ENCODE measurements at regions not wholly inside any gene's neighbourhood (a gene's known extent, or its start where the extent isn't known, plus 50 kb on each side); places are given as distances from the start of the nearest gene placed in this dataset.
A peak's percentile ranks its signal among the peaks of the same experiment; 100 is the strongest.
"Not testable (repeated sequence)": the region's sequence is repeated elsewhere in the genome, so short reads cannot be mapped to it uniquely, and the experiment has no call there.

DNA sequence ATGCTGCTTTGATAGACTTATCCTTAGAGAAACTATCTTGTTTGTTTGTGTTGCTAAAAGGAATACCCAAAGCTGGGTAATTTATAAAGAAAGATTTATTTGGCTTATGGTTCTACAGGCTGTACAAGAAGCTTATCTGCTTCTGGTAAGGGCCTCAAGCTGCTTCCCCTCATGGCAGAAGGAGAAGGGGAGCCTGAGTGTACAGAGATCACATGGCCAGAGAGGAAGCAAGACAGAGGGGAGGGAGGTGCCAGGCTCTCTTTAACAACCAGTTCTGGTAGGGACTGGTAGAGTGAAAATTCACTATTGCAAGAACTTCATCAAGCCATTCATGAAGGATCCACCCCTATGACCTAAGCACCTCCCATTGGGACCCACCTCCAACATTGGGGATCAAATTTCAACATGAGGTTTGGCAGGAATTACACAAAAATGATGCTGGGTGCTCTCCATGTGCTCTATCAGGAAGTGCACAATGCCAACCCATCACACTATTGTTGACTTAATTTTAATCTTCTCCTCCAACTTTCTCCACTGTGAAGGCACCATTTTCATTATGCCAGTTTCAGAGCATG is 115.1 kb upstream of the SHB start:
- ATAC-seq, result no peak
- Mint-ChIP-seq H3K27ac (peak overlapping the region in 1 of 2 donors; percentile 92), H3K4me1 (no peaks in the 10 kb centered on the region), H3K4me3 (no peak overlapping the region), H3K9me3 (no peaks in the 10 kb centered on the region), H3K27me3 (peaks cover 7% of the 10 kb centered on the region)
- no peak for DNase-seq

- H3K27ac Mint-ChIP-seq, result no peak overlapping the region
- H3K27me3 Mint-ChIP-seq, result peaks cover 7% of the 10 kb centered on the region
- no peaks in the 10 kb centered on the region for H3K9me3 Mint-ChIP-seq
- peaks cover 8% of the 10 kb centered on the region for H3K4me1 Mint-ChIP-seq
- DNase-seq, result no peak
- ATAC-seq, result no peak
- no peak overlapping the region for H3K4me3 Mint-ChIP-seq
Observed at GRCh38 chr9:38182321-38182720, 113.3 kb upstream of the SHB start.

DNA sequence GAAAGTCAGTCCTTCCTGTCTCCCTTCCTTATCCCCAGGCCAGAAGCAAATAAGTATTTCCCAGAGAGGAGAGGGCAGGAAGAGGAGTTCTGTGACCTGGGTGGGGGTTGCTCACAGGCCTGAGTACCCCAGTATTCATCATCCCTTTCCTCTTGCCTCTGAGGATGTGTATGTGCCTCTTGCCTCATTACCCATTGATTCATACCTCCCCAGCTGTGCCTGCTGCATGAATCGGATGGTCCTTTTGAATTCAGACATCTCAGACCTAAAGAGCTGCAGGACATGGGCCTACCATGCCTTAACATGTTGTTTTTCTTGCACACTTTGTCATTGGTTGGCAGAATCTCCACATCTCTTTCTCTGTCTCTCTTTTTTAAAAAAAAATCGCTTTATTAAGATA is 112.8 kb upstream of the SHB start:
- H3K4me3 Mint-ChIP-seq, result no peak overlapping the region
- DNase-seq (no peak), ATAC-seq (no peak)
- no peak overlapping the region for H3K27ac Mint-ChIP-seq
- no peaks in the 10 kb centered on the region for H3K9me3 Mint-ChIP-seq
- H3K27me3 Mint-ChIP-seq, result peaks cover 7% of the 10 kb centered on the region
- peaks cover 8% of the 10 kb centered on the region for H3K4me1 Mint-ChIP-seq

DNA sequence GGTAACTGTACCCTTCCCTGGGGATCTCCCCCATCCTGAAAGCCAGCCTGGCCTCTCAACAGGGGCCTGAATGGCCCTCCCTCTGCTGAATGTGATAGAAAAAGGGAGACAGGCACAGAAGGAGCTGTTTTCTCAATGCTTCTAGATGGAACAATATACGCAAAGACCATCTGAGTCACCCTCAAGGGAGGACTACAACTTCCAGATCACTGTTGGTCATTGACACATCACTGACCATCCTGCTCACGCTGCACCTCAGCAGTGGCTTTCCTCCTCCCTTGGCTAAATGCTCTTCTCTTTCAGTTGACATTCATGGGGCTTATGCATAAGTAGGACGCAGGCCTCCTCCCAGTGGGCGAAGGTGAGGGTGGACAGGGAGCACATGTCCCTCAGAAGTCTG is 112.2 kb upstream of the SHB start:
- Mint-ChIP-seq H3K4me3 (no peak overlapping the region), H3K27me3 (peaks cover 7% of the 10 kb centered on the region), H3K4me1 (peaks cover 8% of the 10 kb centered on the region), H3K27ac (no peak overlapping the region), H3K9me3 (no peaks in the 10 kb centered on the region)
- ATAC-seq, result no peak
- DNase-seq, result no peak

DNA sequence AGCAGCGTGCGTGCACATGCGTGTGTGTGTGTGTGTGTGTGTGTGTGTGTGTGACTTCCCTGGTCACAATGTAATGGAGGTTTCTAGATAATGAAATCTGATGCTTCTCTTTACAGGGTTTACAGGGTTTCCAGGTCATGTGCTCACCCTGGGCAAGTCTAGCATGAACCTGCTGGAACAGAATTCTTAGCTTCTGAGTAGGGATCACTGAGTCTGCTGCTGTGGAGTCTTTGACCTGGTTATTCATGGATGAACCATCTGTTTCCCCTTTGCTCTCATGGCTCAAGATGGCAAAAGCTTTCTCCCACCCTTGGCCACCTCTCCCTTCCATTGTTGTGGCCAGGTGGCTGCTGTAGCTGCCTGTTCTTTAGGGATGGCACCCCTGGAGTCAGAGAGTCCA is 111.6 kb upstream of the SHB start:
- H3K9me3 Mint-ChIP-seq, result no peaks in the 10 kb centered on the region
- no peak overlapping the region for H3K27ac Mint-ChIP-seq
- no peak overlapping the region for H3K4me3 Mint-ChIP-seq
- ATAC-seq (no peak), DNase-seq (no peak)
- peaks cover 7% of the 10 kb centered on the region for H3K27me3 Mint-ChIP-seq
- H3K4me1 Mint-ChIP-seq, result peaks cover 8% of the 10 kb centered on the region

DNA sequence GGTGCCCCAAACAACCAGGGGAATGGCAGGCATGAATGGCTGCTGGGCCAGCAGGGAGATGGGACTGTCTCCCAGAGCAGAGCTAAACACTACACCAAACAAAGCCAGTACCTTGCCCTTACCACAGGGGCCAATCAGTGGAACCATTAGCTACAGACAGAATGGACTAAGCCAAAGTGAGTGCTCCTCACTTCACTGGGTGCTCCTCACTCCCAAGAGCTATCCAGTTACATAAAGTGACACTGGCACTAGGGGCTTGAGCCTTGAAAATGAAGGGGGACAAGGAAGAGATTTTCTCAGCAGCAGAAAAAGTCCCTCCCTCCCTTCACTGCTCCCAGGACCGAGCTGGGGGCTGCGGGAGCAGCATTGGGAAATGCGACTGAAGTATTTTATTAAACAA is 110.9 kb upstream of the SHB start:
- DNase-seq (no peak), ATAC-seq (no peak)
- Mint-ChIP-seq H3K4me3 (no peak overlapping the region), H3K27ac (no peak overlapping the region), H3K4me1 (peaks cover 8% of the 10 kb centered on the region), H3K27me3 (peaks cover 7% of the 10 kb centered on the region), H3K9me3 (no peaks in the 10 kb centered on the region)

- ATAC-seq (no peak), DNase-seq (no peak)
- no peak overlapping the region for H3K27ac Mint-ChIP-seq
- H3K4me1 Mint-ChIP-seq, result peaks cover 8% of the 10 kb centered on the region
- peaks cover 7% of the 10 kb centered on the region for H3K27me3 Mint-ChIP-seq
- H3K9me3 Mint-ChIP-seq, result no peaks in the 10 kb centered on the region
- H3K4me3 Mint-ChIP-seq, result no peak overlapping the region
Observed at GRCh38 chr9:38178237-38178636, 109.2 kb upstream of the SHB start.

GRCh38 chr9:38177680-38178079 is 108.7 kb upstream of the SHB start:
- no peak overlapping the region for H3K4me3 Mint-ChIP-seq
- peaks cover 8% of the 10 kb centered on the region for H3K4me1 Mint-ChIP-seq
- H3K27ac Mint-ChIP-seq, result no peak overlapping the region
- no peak for DNase-seq
- H3K9me3 Mint-ChIP-seq, result no peaks in the 10 kb centered on the region
- ATAC-seq, result no peak
- peaks cover 7% of the 10 kb centered on the region for H3K27me3 Mint-ChIP-seq

GRCh38 chr9:38176251-38176650 is 107.2 kb upstream of the SHB start:
- Mint-ChIP-seq H3K27ac (no peak overlapping the region), H3K27me3 (peaks cover 7% of the 10 kb centered on the region), H3K4me1 (peaks cover 8% of the 10 kb centered on the region), H3K9me3 (peaks cover 8% of the 10 kb centered on the region in 2 donors), H3K4me3 (no peak overlapping the region)
- ATAC-seq (no peak), DNase-seq (no peak)

GRCh38 chr9:38175423-38175822 is 106.4 kb upstream of the SHB start:
- Mint-ChIP-seq H3K27ac (no peak overlapping the region), H3K4me1 (peaks cover 8% of the 10 kb centered on the region), H3K27me3 (no peaks in the 10 kb centered on the region), H3K9me3 (peaks cover 16 to 17% of the 10 kb centered on the region in 2 donors), H3K4me3 (no peak overlapping the region)
- DNase-seq, result no peak
- no peak for ATAC-seq

DNA sequence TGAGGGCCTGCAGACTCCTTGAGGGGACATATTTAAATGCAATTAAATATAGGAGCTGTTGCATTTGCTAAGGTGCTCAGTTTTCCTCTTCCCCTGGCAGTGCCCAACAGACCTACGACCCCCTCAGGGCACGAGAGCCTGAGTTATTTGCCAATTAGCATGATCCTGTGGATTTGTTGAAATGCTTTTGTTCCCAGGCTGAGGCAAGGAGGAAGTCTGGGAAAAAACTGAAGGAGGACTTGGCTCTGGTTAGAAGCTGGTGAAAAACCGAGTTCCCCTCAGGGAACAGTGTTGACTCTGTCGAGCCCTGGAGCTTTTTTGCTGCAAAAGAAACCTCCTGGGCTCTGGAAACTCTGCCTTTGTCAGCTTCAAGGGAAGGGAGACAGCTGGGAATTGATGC is 103.6 kb upstream of the SHB start:
- Mint-ChIP-seq H3K9me3 (peaks cover 25 to 29% of the 10 kb centered on the region in 2 donors), H3K27me3 (peaks cover 7% of the 10 kb centered on the region)
- no peak for ATAC-seq

DNA sequence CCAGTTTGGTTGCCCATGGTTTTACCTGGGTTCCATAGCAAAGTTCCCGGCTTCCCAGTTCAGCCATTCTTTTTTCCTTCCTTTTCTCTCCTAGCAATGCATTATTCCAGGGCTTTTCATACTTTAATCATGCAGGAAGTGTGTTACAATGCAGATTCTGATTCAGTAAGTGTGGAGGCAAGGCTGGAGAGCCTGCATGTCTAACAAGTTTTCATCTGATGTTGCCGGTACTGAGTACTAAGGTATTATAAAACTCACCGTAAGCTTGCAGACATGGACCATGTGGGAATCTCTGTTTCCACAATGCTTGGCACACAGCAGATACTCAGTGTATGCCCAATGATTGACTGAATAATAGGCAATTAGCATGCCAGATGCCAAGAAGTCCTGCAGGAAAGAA is 102.9 kb upstream of the SHB start:
- ATAC-seq (no peak), DNase-seq (no peak)
- H3K4me1 Mint-ChIP-seq, result no peaks in the 10 kb centered on the region
- peaks cover 7% of the 10 kb centered on the region for H3K27me3 Mint-ChIP-seq
- peaks cover 25 to 29% of the 10 kb centered on the region in 2 donors for H3K9me3 Mint-ChIP-seq
- no peak overlapping the region for H3K4me3 Mint-ChIP-seq
- H3K27ac Mint-ChIP-seq, result no peak overlapping the region

More for the DNA sequence above, 103.6 kb upstream of the SHB start:
- no peak overlapping the region for H3K4me3 Mint-ChIP-seq
- H3K4me1 Mint-ChIP-seq, result no peaks in the 10 kb centered on the region
- no peak for DNase-seq
- H3K27ac Mint-ChIP-seq, result no peak overlapping the region

GRCh38 chr9:38171538-38171884 is 102.5 kb upstream of the SHB start:
- Mint-ChIP-seq H3K27me3 (peaks cover 7% of the 10 kb centered on the region), H3K9me3 (peaks cover 25 to 29% of the 10 kb centered on the region in 2 donors), H3K27ac (no peak overlapping the region), H3K4me3 (no peak overlapping the region), H3K4me1 (no peaks in the 10 kb centered on the region)
- ATAC-seq (no peak), DNase-seq (no peak)

DNA sequence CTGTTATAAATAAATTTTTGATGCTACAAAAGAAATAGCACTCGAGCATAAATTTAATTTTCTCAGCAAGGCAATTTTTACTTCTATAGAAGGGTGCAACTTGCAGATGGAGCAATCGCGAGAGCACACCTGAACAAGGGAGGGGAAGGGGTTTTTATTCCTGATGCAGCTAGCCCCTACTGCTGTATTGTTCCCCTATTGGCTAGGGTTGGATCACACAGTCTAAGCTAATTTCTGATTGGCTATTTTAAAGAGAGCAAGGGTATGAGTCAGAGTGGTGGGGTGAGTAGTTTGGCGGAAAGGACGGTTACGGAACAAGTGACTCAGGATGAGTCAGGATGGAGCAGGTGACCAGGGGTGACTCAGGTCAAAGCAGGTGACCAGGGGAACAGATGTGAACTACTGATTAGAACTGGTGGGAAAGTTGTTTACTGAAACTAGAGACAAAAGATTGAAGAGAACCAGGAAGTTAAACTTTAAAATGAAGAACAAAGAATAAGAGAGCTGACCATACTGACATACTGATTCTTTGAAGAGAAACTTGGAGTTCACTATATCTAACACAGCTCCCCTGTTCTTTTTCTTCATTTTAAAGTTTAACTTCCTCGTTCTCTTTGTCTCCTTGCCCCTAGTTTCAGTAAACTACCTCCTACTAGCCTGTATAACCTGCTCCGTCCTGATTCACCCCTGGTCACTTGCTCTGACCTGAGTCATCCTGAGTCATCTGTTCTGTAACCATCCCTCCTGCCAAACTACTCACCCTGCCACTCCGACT is 101.9 kb upstream of the SHB start:
- H3K27ac Mint-ChIP-seq, ATAC-seq, H3K4me1 Mint-ChIP-seq, H3K27me3 Mint-ChIP-seq, DNase-seq, H3K4me3 Mint-ChIP-seq: not testable (repeated sequence)
- H3K9me3 Mint-ChIP-seq, result peaks cover 25 to 29% of the 10 kb centered on the region in 2 donors

DNA sequence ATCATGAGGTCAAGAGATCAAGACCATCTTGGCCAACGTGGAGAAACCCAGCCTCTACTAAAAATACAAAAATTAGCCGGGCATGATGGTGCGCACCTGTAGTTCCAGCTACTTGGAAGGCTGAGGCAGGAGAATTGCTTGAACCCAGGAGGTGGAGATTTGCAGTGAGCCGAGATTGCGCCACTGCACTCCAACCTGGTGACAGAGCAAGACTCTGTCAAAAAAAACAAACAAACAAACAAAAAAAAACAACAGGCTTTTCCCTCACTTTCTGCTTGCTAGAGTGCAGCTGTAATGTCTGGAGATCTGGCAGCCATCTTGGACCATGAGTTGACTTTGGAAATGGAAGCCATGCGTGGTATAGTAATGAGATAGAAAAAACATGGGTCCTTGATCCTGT is 101.1 kb upstream of the SHB start:
- ATAC-seq, DNase-seq, H3K27ac Mint-ChIP-seq, H3K4me1 Mint-ChIP-seq, H3K27me3 Mint-ChIP-seq, H3K4me3 Mint-ChIP-seq: not testable (repeated sequence)
- H3K9me3 Mint-ChIP-seq, result peaks cover 25 to 29% of the 10 kb centered on the region in 2 donors

GRCh38 chr9:38166501-38166900 is 97.5 kb upstream of the SHB start:
- Mint-ChIP-seq H3K27me3 (peaks cover 7% of the 10 kb centered on the region), H3K4me3 (no peak overlapping the region), H3K27ac (no peak overlapping the region), H3K4me1 (peaks cover 6% of the 10 kb centered on the region), H3K9me3 (peaks cover 19 to 23% of the 10 kb centered on the region in 2 donors)
- DNase-seq (no peak), ATAC-seq (no peak)

Measured in stimulated activated naive CD8-positive, alpha-beta T cell treated with anti-CD3 and anti-CD28 coated beads, Interleukin-15, amount 100 ng/mL, for 72 hours (primary cell).